HEK293T (cell line): ENCODE measurements at regions not wholly inside any gene's neighbourhood (a gene's known extent, or its start where the extent isn't known, plus 50 kb on each side); places are given as distances from the start of the nearest gene placed in this dataset.

Source experiments
- CTCF ChIA-PET: fragments of 350-600 bp; formaldehyde crosslinking; extraction: SDS; loops from one replicate; lab custom pipeline; 2021; ENCODE audit warnings: antibody characterized with exemption, inconsistent platforms; lab: Yijun Ruan, JAX
- POLR2A ChIA-PET: fragments of 350-600 bp; formaldehyde crosslinking; extraction: SDS; loops from one replicate; lab custom pipeline; 2020; ENCODE audit warnings: antibody characterized with exemption, inconsistent platforms; lab: Yijun Ruan, JAX
- DNase-seq: peaks from one replicate; pipeline ENCODE4 v3.0.0; 2012; ENCODE audit warnings: mixed read lengths; ENCODE audit errors: extremely low spot score
- ARNT ChIP-seq: fragments of 450-650 bp; IDR thresholded peaks from 2 replicates; pipeline ENCODE4 v1.6.1; 2017; ENCODE audit warnings: mild to moderate bottlenecking
- BHLHE40 ChIP-seq: fragments of 450-650 bp; IDR thresholded peaks from 2 replicates; pipeline ENCODE4 v1.6.1; 2016; ENCODE audit warnings: mild to moderate bottlenecking, moderate library complexity, borderline replicate concordance
- CTBP1 ChIP-seq: fragments of 450-650 bp; IDR thresholded peaks from 2 replicates; pipeline ENCODE4 v1.6.1; 2016; ENCODE audit warnings: borderline replicate concordance
- ELF4 ChIP-seq: fragments of 450-650 bp; IDR thresholded peaks from 2 replicates; pipeline ENCODE4 v1.6.1; 2017; ENCODE audit warnings: antibody characterized with exemption
- FOXA1 ChIP-seq: fragments of 450-650 bp; IDR thresholded peaks from 2 replicates; pipeline ENCODE4 v1.6.1; 2016; ENCODE audit warnings: mild to moderate bottlenecking
- FOXK2 ChIP-seq: fragments of 450-650 bp; IDR thresholded peaks from 2 replicates; pipeline ENCODE4 v1.6.1; 2016; ENCODE audit warnings: mild to moderate bottlenecking
- FOXM1 ChIP-seq: fragments of 450-650 bp; IDR thresholded peaks from 2 replicates; pipeline ENCODE4 v1.6.1; 2017; ENCODE audit warnings: mild to moderate bottlenecking, borderline replicate concordance
- HDGF ChIP-seq: fragments of 450-650 bp; IDR thresholded peaks from 2 replicates; pipeline ENCODE4 v1.6.1; 2017; ENCODE audit warnings: antibody characterized with exemption, borderline replicate concordance
- L3MBTL2 ChIP-seq: fragments of 450-650 bp; conservative IDR thresholded peaks from 2 replicates; pipeline ENCODE4 v1.6.1; 2016; ENCODE audit warnings: mild to moderate bottlenecking
- LEF1 ChIP-seq: fragments of 450-650 bp; IDR thresholded peaks from 2 replicates; pipeline ENCODE4 v1.6.1; 2017; ENCODE audit warnings: mild to moderate bottlenecking, borderline replicate concordance
- NFRKB ChIP-seq: fragments of 450-650 bp; IDR thresholded peaks from 2 replicates; pipeline ENCODE4 v1.6.1; 2016; ENCODE audit warnings: mild to moderate bottlenecking, moderate library complexity
- SP1 ChIP-seq: fragments of 450-650 bp; IDR thresholded peaks from 2 replicates; pipeline ENCODE4 v1.6.1; 2017
- SUZ12 ChIP-seq: fragments of 450-650 bp; IDR thresholded peaks from 2 replicates; pipeline ENCODE4 v1.6.1; 2016; ENCODE audit warnings: mild to moderate bottlenecking
- TARDBP ChIP-seq: fragments of 450-650 bp; IDR thresholded peaks from 2 replicates; pipeline ENCODE4 v1.6.1; 2016
- ZNF384 ChIP-seq: fragments of 450-650 bp; IDR thresholded peaks from 2 replicates; pipeline ENCODE4 v1.6.1; 2016
- TF ChIP-seq, protein P1 (sequence below): fragments of 450-650 bp; IDR thresholded peaks from 2 replicates; pipeline ENCODE4 v1.6.1; 2016

DNA sequence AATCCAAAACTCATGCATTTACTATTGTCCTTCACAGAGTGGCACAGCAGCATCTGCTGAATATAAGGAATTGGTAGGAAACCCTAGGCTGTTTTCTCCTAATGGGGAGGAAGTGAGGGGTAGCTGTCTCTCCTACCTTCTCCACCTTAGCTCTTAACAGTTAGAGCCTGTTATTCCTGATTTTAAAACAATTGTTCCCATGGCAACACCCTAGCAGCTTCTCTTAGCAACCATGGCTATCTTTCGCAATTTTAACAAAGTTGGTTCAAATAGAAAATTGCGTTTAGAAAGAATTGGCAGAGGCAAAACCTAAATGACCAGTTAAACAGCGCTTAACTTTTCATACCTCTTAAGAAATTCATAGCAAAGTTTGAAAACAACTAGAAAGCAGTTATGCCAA, 603.4 kb upstream of the AUTS2 start:
- ChIA-PET POLR2A (no interaction called here), CTCF (no interaction called here)
- TF ChIP-seq ELF4 (no peak), FOXA1 (no peak), CTBP1 (no peak), SUZ12 (no peak), HDGF (no peak), BHLHE40 (no peak), FOXM1 (no peak), ZNF384 (no peak), L3MBTL2 (no peak), TARDBP (no peak), LEF1 (no peak), FOXK2 (no peak), ARNT (no peak)
- TF ChIP-seq, protein P1, sequence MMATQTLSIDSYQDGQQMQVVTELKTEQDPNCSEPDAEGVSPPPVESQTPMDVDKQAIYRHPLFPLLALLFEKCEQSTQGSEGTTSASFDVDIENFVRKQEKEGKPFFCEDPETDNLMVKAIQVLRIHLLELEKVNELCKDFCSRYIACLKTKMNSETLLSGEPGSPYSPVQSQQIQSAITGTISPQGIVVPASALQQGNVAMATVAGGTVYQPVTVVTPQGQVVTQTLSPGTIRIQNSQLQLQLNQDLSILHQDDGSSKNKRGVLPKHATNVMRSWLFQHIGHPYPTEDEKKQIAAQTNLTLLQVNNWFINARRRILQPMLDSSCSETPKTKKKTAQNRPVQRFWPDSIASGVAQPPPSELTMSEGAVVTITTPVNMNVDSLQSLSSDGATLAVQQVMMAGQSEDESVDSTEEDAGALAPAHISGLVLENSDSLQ: no peak
- no peak for DNase-seq

DNA sequence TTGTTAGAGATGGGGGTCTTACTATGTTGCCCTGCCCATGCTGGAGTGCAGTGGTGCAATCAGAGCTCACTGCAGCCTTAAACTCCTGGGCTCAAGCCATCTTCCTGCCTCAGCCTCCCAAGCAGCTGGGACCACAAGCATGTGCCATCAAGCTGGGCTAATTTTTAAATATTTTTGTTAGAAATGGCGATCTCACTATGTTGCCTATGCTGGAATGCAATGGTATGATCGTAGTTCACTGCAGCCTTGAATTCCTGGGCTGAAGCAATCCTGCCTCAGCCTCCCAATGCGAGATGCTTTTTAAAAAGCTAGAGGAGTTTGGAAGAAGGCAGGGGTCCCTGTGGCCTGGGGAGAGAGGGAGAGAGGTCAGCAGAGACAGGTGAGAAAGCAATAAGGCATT, 600.1 kb upstream of the AUTS2 start:
- DNase-seq: no peak
- POLR2A ChIA-PET: no interaction called here
- CTCF ChIA-PET: no interaction called here
- TF ChIP-seq ZNF384 (no peak), TARDBP (no peak), LEF1 (no peak), ELF4 (no peak), SP1 (no peak)

DNA sequence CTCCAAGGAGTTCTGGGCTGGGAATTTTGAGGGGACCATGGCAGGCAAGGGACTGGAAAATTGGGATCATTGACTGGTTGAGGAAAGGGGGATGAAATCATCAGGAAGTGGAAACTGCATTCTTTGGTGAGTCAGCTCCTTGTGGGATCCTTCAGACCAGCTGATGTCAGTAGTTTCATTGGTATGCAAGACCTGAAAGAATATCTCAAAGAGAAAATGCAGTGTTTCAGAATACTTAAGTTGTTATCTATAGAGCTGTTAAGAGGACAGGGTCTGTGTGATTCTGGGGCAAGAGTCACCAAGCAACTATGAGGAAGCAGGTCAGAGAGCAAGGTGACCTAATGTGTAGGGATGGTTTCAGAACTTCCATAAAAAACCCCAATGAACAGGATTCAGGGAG, 595.9 kb upstream of the AUTS2 start:
- ChIA-PET CTCF (no interaction called here), POLR2A (no interaction called here)
- DNase-seq: no peak
- TF ChIP-seq LEF1: no peak
- TF ChIP-seq SUZ12: no peak
- no peak for TF ChIP-seq FOXM1
- TF ChIP-seq TARDBP: no peak
- no peak for TF ChIP-seq CTBP1
- TF ChIP-seq, protein P1: no peak
- no peak for TF ChIP-seq BHLHE40
- TF ChIP-seq FOXA1: no peak
- TF ChIP-seq ZNF384: no peak
- TF ChIP-seq ELF4: no peak
- TF ChIP-seq ARNT: no peak
- TF ChIP-seq NFRKB: no peak
- no peak for TF ChIP-seq L3MBTL2

DNA sequence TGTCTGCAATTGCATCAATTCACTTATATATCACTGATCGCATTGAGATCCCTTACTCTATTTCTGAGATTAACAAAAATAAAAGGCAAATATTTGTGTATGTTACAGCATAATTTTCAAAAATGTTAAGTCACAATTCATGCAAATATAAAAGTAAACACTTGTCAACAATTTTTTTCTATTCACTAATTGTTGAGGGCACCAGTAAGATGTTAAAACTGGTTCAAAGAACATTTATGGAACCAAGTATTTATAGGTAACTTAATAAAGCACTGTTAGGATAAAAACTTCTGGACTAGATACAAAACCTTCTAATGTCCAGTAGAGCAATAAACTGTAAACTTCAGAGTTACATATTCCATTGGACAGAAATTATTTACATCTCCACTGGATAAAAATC, 586.1 kb upstream of the AUTS2 start:
- TF ChIP-seq TARDBP (no peak), ARNT (no peak), SUZ12 (no peak), ELF4 (no peak), CTBP1 (no peak), HDGF (no peak), LEF1 (no peak), L3MBTL2 (no peak), FOXM1 (no peak), SP1 (no peak), FOXA1 (no peak), ZNF384 (no peak), FOXK2 (no peak)
- TF ChIP-seq, protein P1: no peak
- DNase-seq: no peak
- POLR2A ChIA-PET: no interaction called here
- CTCF ChIA-PET: no interaction called here

DNA sequence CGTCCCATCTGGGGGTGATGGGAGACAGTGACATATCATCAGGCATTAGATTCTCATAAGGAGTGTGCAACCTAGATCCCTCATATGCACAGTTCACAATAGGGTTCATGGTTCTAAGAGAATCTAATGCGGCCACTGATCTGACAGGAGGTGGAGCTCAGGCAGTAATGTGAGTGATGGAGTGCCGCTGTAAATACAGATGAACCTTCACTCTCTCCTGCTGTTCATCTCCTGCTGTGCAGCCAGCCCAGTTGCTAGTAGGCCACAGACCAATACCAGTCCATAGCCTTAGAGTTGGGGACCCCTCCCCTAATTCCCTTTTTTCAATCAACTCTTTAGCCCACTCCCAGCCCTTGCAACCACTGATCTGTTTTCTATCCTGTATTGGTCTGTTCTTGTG, 581.1 kb upstream of the AUTS2 start:
- TF ChIP-seq ELF4: no peak
- no peak for TF ChIP-seq FOXA1
- no peak for TF ChIP-seq SUZ12
- no peak for TF ChIP-seq LEF1
- TF ChIP-seq FOXM1: no peak
- TF ChIP-seq CTBP1: no peak
- no peak for TF ChIP-seq ZNF384
- no peak for TF ChIP-seq HDGF
- TF ChIP-seq SP1: no peak
- TF ChIP-seq BHLHE40: no peak
- TF ChIP-seq FOXK2: no peak
- TF ChIP-seq TARDBP: no peak
- TF ChIP-seq, protein P1: no peak
- no peak for TF ChIP-seq ARNT
- CTCF ChIA-PET: no interaction called here
- POLR2A ChIA-PET: no interaction called here
- DNase-seq: no peak

DNA sequence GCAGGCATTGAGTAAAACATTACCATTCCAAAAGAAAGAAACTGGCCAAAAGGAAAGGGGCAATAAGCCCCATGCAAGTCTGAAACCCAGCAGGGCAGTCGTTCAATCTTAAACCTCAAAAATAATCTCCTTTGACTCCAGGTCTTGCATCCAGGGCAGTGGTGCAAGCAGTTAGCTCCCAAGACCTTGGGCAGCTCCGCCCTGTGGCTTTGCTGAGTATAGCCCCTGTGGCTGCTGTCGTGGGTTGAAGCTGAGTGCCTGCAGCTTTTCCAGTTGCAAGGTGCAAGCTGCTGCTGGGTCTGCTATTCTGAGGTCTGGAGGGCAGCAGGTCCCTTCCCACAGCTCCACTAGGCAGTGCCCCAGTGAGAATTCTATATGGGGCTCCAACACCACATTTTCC, 580.1 kb upstream of the AUTS2 start:
- CTCF ChIA-PET: no interaction called here
- no peak for TF ChIP-seq L3MBTL2
- no peak for TF ChIP-seq FOXM1
- TF ChIP-seq FOXK2: no peak
- no peak for TF ChIP-seq CTBP1
- no peak for TF ChIP-seq ZNF384
- no peak for TF ChIP-seq TARDBP
- no peak for TF ChIP-seq FOXA1
- TF ChIP-seq SP1: no peak
- no peak for TF ChIP-seq ARNT
- TF ChIP-seq SUZ12: no peak
- no peak for TF ChIP-seq ELF4
- no peak for TF ChIP-seq NFRKB
- TF ChIP-seq, protein P1: no peak
- no peak for TF ChIP-seq LEF1
- TF ChIP-seq HDGF: no peak
- POLR2A ChIA-PET: no interaction called here
- no peak for DNase-seq
